ENCODE measurements at regions not wholly inside any gene's neighbourhood (a gene's known extent, or its start where the extent isn't known, plus 50 kb on each side); places are given as distances from the start of the nearest gene placed in this dataset.

GRCh38 chr4:96835991-96836390, 996.1 kb downstream of the PDHA2 start:
- TF ChIP-seq CTCF (IDR thresholded peaks at IDR 0.05) = no peak
- DNase-seq (ENCODE audit: low spot score) (no peak), ATAC-seq (ENCODE audit: low FRiP score) (no peak)

DNA sequence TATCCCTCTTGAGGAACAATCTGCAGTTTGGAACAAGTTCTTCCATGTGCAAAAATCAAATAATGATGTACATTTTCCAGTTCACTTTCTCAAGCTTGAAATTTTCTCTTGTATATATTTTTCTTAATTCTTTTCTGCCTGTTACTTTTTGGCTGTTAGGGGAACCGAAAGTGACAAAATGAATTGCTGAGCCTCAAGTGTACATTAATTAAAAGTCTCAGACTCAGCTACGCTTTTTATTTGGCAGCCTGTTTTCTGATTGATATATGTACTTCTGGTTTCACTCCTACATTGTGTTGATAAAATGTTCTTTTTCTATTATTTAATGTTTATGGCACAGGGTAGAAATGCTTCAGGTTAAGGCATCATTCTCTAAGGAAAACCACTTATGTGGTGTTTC, 999.5 kb downstream of the PDHA2 start:
- TF ChIP-seq CTCF (IDR thresholded peaks at IDR 0.05) = no peak
- DNase-seq (ENCODE audit: low spot score) (no peak), ATAC-seq (ENCODE audit: low FRiP score) (no peak)

DNA sequence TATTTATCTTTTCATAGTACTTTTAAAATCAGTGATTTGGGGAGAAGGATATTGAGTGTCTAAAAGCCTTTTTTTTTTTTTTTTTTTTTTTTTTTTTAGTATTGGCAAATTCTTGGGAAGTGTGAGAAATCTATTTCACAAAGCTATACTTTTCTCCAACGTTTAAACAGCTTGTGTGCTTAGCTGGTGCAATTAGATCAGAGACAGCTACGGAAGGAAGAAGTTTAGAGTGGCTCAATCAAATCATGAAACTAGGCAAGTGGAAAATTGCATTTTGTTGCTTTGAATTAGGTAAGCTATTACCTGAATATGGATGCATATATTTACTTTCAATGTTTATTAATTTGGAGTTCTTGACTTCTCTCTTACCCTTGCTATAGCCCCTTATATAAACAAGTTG, 1001.9 kb downstream of the PDHA2 start:
- no peak for ATAC-seq (ENCODE audit: low FRiP score)
- TF ChIP-seq CTCF (IDR thresholded peaks at IDR 0.05) = no peak
- no peak for DNase-seq (ENCODE audit: low spot score)

GRCh38 chr4:96844858-96845490, 1005.1 kb downstream of the PDHA2 start:
- no peak for DNase-seq (ENCODE audit: low spot score)
- TF ChIP-seq CTCF (IDR thresholded peaks at IDR 0.05) = no peak

GRCh38 chr4:96845819-96846218, 1005.9 kb downstream of the PDHA2 start:
- no peak for TF ChIP-seq CTCF (IDR thresholded peaks at IDR 0.05)
- no peak for DNase-seq (ENCODE audit: low spot score)

More at GRCh38 chr4:96844858-96845490, 1005.1 kb downstream of the PDHA2 start:
- no peak for ATAC-seq (ENCODE audit: low FRiP score)

GRCh38 chr4:96874657-96875056, 1034.8 kb downstream of the PDHA2 start:
- no peak for DNase-seq (ENCODE audit: low spot score)
- ATAC-seq (ENCODE audit: low FRiP score) = no peak
- no peak for TF ChIP-seq CTCF (IDR thresholded peaks at IDR 0.05)

More at GRCh38 chr4:96845819-96846218, 1005.9 kb downstream of the PDHA2 start:
- no peak for ATAC-seq (ENCODE audit: low FRiP score)

DNA sequence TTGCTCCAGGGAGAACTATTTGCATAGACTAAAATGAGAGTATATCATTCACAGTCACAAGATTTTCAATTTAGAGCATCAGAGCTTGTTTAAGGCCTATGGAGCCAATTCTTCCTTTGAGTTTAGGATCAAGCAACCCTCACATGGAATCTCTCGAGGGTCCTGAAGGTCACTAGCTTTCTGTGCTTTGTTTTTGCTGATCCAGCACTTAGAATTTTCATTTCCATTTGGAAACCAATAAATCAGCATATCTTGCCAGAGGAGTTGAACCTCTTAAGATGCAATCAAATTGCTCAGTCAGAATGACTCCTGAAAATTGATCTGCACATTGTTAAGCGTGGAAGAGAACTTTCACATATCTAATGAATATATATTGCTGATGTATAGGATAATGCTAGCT, 1039.6 kb downstream of the PDHA2 start:
- no peak for TF ChIP-seq CTCF (IDR thresholded peaks at IDR 0.05)

More for the DNA sequence above, 1039.6 kb downstream of the PDHA2 start:
- DNase-seq (ENCODE audit: low spot score) (no peak), ATAC-seq (ENCODE audit: low FRiP score) (no peak)

All from omental fat pad (tissue), 3 donors.